IPS-18a (cell line): ENCODE measurements at regions not wholly inside any gene's neighbourhood (a gene's known extent, or its start where the extent isn't known, plus 50 kb on each side); places are given as distances from the start of the nearest gene placed in this dataset.
"Not testable (repeated sequence)": the region's sequence is repeated elsewhere in the genome, so short reads cannot be mapped to it uniquely, and the experiment has no call there.

ENCODE experiments used
- H3K27ac ChIP-seq: one replicate; pipeline ENCODE4 v1.5.1; 2013; ENCODE audit warnings: low read length
- H3K27me3 ChIP-seq: one replicate; pipeline ENCODE4 v1.6.1; 2013; ENCODE audit warnings: mild to moderate bottlenecking, low read length; ENCODE audit not compliant: control insufficient read depth, insufficient read depth
- H3K36me3 ChIP-seq: one replicate; pipeline ENCODE4 v1.6.1; 2013; ENCODE audit warnings: low read depth, low read length; ENCODE audit not compliant: control insufficient read depth
- H3K4me1 ChIP-seq: one replicate; pipeline ENCODE4 v1.6.1; 2013; ENCODE audit warnings: low read depth, low read length; ENCODE audit not compliant: control insufficient read depth
- H3K4me3 ChIP-seq: one replicate; pipeline ENCODE4 v1.5.1; 2013; ENCODE audit warnings: low read length
- H3K9ac ChIP-seq: one replicate; pipeline ENCODE4 v1.6.1; 2013; ENCODE audit warnings: mild to moderate bottlenecking, low read length, moderate library complexity
- H3K9me3 ChIP-seq: one replicate; pipeline ENCODE4 v1.6.1; 2013; ENCODE audit warnings: low read depth, low read length; ENCODE audit not compliant: control insufficient read depth

DNA sequence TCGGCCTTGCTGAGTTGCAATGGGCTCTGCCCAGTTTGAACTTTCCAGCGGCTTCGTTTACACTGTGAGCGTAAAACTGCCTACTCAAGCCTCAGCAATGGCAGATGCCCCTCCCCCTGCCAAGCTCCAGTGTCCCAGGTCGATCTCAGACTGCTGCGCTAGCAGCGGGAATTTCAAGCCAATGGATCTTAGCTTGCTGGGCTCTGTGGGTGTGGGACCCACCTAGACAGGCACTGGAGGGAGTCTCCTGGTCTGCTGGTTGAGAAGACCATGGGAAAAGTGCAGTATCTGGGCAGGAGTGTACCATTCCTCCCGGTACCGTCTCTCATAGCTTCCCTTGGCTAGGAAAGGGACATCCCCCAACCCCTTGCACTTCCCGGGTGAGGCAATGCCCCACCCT, 88.2 kb downstream of the KLHL28 start:
- no peaks in the 10 kb centered on the region for H3K4me1 ChIP-seq
- no peaks in the 10 kb centered on the region for H3K36me3 ChIP-seq
- no peak overlapping the region for H3K9ac ChIP-seq
- H3K4me3 ChIP-seq, result peak overlapping the region; percentile 27
- H3K27me3 ChIP-seq, result no peaks in the 10 kb centered on the region
- H3K27ac ChIP-seq, result no peak overlapping the region
- H3K9me3 ChIP-seq, result no peaks in the 10 kb centered on the region

GRCh38 chr14:44866770-44867169, 95.0 kb downstream of the KLHL28 start:
- Histone ChIP-seq H3K27ac (no peak overlapping the region), H3K27me3 (no peaks in the 10 kb centered on the region), H3K9me3 (no peaks in the 10 kb centered on the region), H3K9ac (no peak overlapping the region), H3K4me1 (no peaks in the 10 kb centered on the region), H3K4me3 (no peak overlapping the region), H3K36me3 (no peaks in the 10 kb centered on the region)

GRCh38 chr14:44866322-44866721, 95.4 kb downstream of the KLHL28 start:
- no peak overlapping the region for H3K27ac ChIP-seq

DNA sequence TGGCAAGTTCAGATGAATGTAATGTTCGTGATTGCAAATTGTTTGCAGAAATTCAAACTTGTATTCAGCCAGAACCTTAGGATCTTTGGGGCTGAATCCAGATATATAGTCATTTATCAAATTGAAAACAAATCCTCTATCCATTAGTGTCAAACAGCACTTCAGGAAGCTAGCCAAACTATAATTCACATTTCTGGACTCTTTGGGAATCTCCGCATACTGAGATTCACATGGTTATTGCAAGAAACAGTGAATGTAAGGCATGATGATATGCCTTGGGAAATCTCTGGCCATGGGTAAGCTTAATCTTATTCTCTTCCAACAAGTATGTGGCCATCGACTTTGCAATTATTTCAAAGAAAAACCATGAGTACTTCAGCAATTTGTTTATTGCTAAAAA, 98.5 kb downstream of the KLHL28 start:
- Histone ChIP-seq H3K4me3 (no peak overlapping the region), H3K27me3 (no peaks in the 10 kb centered on the region), H3K36me3 (no peaks in the 10 kb centered on the region), H3K9me3 (no peaks in the 10 kb centered on the region), H3K27ac (no peak overlapping the region), H3K4me1 (peaks cover 6% of the 10 kb centered on the region), H3K9ac (no peak overlapping the region)

More at GRCh38 chr14:44866322-44866721, 95.4 kb downstream of the KLHL28 start:
- Histone ChIP-seq H3K9ac (no peak overlapping the region), H3K4me1 (no peaks in the 10 kb centered on the region), H3K27me3 (no peaks in the 10 kb centered on the region), H3K4me3 (no peak overlapping the region), H3K36me3 (no peaks in the 10 kb centered on the region), H3K9me3 (no peaks in the 10 kb centered on the region)

DNA sequence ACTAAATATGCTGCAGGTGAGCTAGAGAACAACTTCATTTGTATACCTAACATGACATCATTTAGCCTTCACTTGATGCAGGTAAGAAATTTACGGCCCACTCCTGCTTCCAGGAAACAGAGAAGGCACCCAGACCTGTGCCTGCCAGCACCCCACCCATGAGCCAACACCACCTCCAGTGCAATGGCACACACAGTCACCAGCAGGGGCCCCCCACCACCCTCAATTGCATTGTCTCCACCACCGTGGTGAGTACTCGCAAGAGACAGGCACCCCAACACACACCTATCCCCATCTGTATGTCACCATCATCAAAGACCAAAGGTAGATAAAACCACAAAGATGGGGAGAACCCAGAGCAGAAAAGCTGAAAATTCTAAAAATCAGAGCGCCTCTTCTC, 107.6 kb downstream of the KLHL28 start:
- Histone ChIP-seq H3K4me1 (no peaks in the 10 kb centered on the region), H3K27me3 (no peaks in the 10 kb centered on the region), H3K36me3 (no peaks in the 10 kb centered on the region), H3K9me3 (no peaks in the 10 kb centered on the region), H3K9ac (no peak overlapping the region), H3K27ac (no peak overlapping the region), H3K4me3 (no peak overlapping the region)

DNA sequence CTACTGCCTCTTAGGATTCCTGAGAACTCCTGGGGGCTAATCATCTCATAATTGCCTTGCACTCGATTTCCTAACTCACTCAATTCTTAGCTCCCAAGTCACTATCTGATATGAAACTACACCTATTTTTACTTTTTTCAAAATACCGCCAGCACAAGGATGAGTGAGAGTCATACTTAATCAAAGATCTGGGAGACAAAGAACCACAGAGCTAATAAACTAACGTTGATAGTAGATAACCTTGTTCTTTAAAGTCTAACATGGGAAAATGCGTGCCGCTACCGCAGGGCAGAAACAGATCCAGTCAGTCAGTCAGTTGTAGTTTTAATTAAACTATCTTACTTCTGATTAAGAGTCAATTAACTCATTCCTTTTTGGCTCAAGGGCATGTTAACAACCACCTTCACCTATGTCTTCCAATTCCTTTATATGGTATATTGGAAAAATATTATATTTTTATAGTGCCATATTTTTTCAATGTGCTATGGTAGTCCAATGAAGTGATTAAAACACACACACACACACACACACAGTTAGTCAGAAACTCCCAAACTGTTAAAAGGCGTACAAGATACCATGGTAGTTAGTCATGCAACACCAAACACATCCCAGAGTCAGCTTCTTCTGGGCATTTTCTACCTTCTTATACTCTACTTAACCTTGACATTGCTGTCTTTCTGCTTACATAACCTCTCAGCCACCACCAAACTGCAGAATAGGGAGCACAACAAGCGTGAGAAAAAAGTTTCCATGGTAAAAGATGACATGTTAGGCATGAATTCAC, 114.0 kb downstream of the KLHL28 start:
- no peaks in the 10 kb centered on the region for H3K27me3 ChIP-seq
- no peaks in the 10 kb centered on the region for H3K4me1 ChIP-seq
- no peaks in the 10 kb centered on the region for H3K9me3 ChIP-seq
- H3K9ac ChIP-seq, result no peak overlapping the region
- H3K4me3 ChIP-seq, result no peak overlapping the region
- no peaks in the 10 kb centered on the region for H3K36me3 ChIP-seq
- H3K27ac ChIP-seq, result no peak overlapping the region

DNA sequence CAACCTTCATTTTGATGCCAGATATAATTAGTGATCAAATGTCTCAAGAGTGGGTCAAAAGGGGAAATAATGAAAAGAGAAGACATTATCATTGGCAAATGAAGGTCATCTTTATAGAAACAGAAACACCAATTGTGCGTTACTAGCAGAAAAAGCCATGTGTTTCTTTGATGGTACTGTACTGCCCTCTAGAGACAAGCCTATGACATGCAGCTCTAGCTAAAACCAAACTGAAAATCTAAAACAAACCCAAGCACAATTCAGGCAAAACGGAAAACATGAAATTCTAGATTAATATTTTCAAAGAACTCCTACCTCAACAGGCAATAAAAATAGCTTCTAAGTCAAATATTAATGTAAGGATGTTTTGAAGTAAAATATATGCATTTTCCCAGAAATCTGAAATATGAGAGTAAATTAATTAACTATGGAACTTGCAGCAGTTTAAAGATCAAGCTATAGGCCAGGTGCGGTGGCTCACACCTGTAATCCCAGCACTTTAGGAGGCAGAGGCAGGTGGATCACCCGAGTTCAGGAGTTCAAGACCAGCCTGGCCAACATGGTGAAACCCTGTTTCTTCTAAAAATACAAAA, 115.4 kb downstream of the KLHL28 start:
- H3K4me1 ChIP-seq, result no peaks in the 10 kb centered on the region
- H3K27me3 ChIP-seq, result no peaks in the 10 kb centered on the region
- no peaks in the 10 kb centered on the region for H3K36me3 ChIP-seq
- H3K27ac ChIP-seq, result no peak overlapping the region
- H3K9ac ChIP-seq, result no peak overlapping the region
- H3K4me3 ChIP-seq, result no peak overlapping the region
- no peaks in the 10 kb centered on the region for H3K9me3 ChIP-seq

GRCh38 chr14:44835928-44836327, 125.8 kb downstream of the KLHL28 start:
- not testable (repeated sequence) for H3K4me1 ChIP-seq, H3K4me3 ChIP-seq

GRCh38 chr14:44833376-44834060, 128.2 kb downstream of the KLHL28 start:
- no peaks in the 10 kb centered on the region for H3K4me1 ChIP-seq
- no peaks in the 10 kb centered on the region for H3K27me3 ChIP-seq
- no peak overlapping the region for H3K9ac ChIP-seq
- no peak overlapping the region for H3K4me3 ChIP-seq
- no peaks in the 10 kb centered on the region for H3K9me3 ChIP-seq
- H3K36me3 ChIP-seq, result no peaks in the 10 kb centered on the region
- no peak overlapping the region for H3K27ac ChIP-seq

More at GRCh38 chr14:44835928-44836327, 125.8 kb downstream of the KLHL28 start:
- H3K27me3 ChIP-seq, H3K9ac ChIP-seq, H3K9me3 ChIP-seq, H3K36me3 ChIP-seq, H3K27ac ChIP-seq: not testable (repeated sequence)

DNA sequence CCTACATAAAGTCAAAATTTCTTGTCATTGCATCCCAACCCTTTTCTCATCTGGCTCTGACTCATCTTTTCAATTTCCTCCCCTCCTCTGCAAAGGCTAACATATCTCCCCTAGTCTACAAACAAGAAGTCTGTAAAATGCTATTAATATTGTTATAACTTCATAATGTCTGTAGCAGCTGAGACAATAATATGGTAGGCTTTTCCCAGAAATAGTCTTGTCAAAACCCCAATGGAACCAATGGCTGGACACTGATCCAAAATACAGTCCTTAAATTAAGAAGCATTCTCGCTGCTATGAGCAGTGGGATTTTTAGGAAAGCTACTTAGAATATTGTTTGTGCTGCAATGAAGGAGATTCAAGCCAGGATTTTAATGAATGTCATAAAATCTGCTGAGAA, 131.4 kb downstream of the KLHL28 start:
- no peak overlapping the region for H3K27ac ChIP-seq
- no peak overlapping the region for H3K4me3 ChIP-seq
- H3K9ac ChIP-seq, result no peak overlapping the region
- no peaks in the 10 kb centered on the region for H3K9me3 ChIP-seq
- no peaks in the 10 kb centered on the region for H3K27me3 ChIP-seq
- H3K4me1 ChIP-seq, result no peaks in the 10 kb centered on the region
- H3K36me3 ChIP-seq, result no peaks in the 10 kb centered on the region

GRCh38 chr14:44829021-44829420, 132.7 kb downstream of the KLHL28 start:
- Histone ChIP-seq H3K27me3 (no peaks in the 10 kb centered on the region), H3K4me3 (no peak overlapping the region), H3K27ac (no peak overlapping the region), H3K4me1 (no peaks in the 10 kb centered on the region), H3K36me3 (no peaks in the 10 kb centered on the region), H3K9me3 (no peaks in the 10 kb centered on the region), H3K9ac (no peak overlapping the region)
